Heart left ventricle (tissue), 13 donors: ENCODE measurements at regions not wholly inside any gene's neighbourhood (a gene's known extent, or its start where the extent isn't known, plus 50 kb on each side); places are given as distances from the start of the nearest gene placed in this dataset.

Experiments used
- POLR2A ChIP-seq, 2 donors: fragments of 450-650 bp; IDR thresholded peaks; one replicate each; pipeline ENCODE4 v1.6.1; 2017; ENCODE audit warnings: antibody characterized with exemption in 2 of 2, mild to moderate bottlenecking in 2 of 2, moderate library complexity in 2 of 2
- TF ChIP-seq, protein P1 (sequence below), 12 donors: fragments of 200-600 bp; sonication (generic) in 4 of 12; IDR thresholded peaks; one replicate each; pipeline versions ENCODE4 v1.5.0 to v1.8.0; 2018 to 2022; ENCODE audit warnings: antibody characterized with exemption in 12 of 12, mild to moderate bottlenecking in 5 of 12
- donor health status: ischemic (EF 13 %, LVEDD 7.1; RV severe dilation, severe dysfunction).
- donor health status: DM: no; HTN: yes; CAD: no.
- donor health status: DM: no; HTN: no; CAD: no.
- donor health status: ischemic (EF 25% LVEDD 6.9; RV normal size, moderate dysfunction).
- donor health status: ischemic (EF 25% LVEDD 5.7; RV mildly dilated, moderate dysfunction).
- donor health status: ischemic (EF 35%, LVEDD 5.7; RV mildly dilated, moderate dysfunction).
- donor health status: nonischemic (EF 11% LVEDD 7.7; RV severe dilation, severe dysfunction).
- donor health status: DM: yes; HTN: yes; CAD: no.
- donor health status: PGD.
- donor health status: ischemic (EF 29% LVEDD 5.4; RV normal size, mild dysfunction).
- donor health status: nonischemic (EF 23%, LVEDD 6.1; RV moderate dilation, normal function).

DNA sequence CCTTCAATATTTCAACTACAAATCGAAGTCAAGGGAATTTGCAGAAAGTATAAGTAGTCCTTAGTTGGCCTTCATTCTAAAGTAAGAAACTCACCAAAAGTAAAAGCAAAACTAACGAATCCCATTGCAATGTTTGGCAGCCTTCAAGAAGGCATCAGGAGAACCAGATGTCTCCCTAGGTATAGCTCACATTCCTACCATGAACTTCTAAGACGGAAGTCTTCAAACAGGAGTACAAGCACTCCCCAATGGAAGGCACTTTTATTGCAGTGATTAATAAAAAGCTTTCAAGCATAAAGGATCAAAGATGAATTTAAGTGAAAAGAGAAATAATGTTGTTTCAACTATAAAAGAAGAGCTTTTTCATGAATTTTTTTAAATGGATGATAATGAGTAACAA lies 236.0 kb upstream of the NR5A2 start:
- TF ChIP-seq, protein P1, sequence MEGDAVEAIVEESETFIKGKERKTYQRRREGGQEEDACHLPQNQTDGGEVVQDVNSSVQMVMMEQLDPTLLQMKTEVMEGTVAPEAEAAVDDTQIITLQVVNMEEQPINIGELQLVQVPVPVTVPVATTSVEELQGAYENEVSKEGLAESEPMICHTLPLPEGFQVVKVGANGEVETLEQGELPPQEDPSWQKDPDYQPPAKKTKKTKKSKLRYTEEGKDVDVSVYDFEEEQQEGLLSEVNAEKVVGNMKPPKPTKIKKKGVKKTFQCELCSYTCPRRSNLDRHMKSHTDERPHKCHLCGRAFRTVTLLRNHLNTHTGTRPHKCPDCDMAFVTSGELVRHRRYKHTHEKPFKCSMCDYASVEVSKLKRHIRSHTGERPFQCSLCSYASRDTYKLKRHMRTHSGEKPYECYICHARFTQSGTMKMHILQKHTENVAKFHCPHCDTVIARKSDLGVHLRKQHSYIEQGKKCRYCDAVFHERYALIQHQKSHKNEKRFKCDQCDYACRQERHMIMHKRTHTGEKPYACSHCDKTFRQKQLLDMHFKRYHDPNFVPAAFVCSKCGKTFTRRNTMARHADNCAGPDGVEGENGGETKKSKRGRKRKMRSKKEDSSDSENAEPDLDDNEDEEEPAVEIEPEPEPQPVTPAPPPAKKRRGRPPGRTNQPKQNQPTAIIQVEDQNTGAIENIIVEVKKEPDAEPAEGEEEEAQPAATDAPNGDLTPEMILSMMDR (IDR thresholded peaks at IDR 0.05), result no peak
- TF ChIP-seq POLR2A (IDR thresholded peaks at IDR 0.05), result no peak
